ENCODE measurements at regions not wholly inside any gene's neighbourhood (a gene's known extent, or its start where the extent isn't known, plus 50 kb on each side); places are given as distances from the start of the nearest gene placed in this dataset.

- Histone ChIP-seq H3K9me2 (ENCODE audit: insufficient read depth) (0 out of 2 replicates have a peak, but pooled peaks cover 3% of the 10 kb centered on the region), H3K36me3 (ENCODE audit: low read depth) (no peaks in the 10 kb centered on the region), H4K20me1 (ENCODE audit: insufficient read depth) (no peaks in the 10 kb centered on the region), H3K9me3 (ENCODE audit: low read depth) (no peaks in the 10 kb centered on the region), H3F3A (ENCODE audit: insufficient read depth) (no peaks in the 10 kb centered on the region), H3K79me2 (ENCODE audit: insufficient read depth) (no peaks in the 10 kb centered on the region), H3K27ac (no peak overlapping the region), H2AFZ (peak overlapping the region; percentile 57), H3K9ac (no peak overlapping the region), H3K4me3 (peak overlapping the region; percentile 50), H3K27me3 (replicated peaks; ENCODE audit: insufficient read depth) (no peaks in the 10 kb centered on the region), H3K4me2 (ENCODE audit: unreplicated experiment) (peak overlapping the region; percentile 58), H3K4me1 (ENCODE audit: insufficient read depth) (peaks cover 12% of the 10 kb centered on the region)
- 11 to 16% methylated on average over 2 of the region's 2 CpGs for WGBS, 2 experiments (ENCODE audit: low coverage in 1 of 2, low lambda C conversion rate in 2 of 2, missing lambda C conversion rate in 2 of 2)
- TF ChIP-seq EZH2phosphoT487 (IDR thresholded peaks at IDR 0.05; ENCODE audit: insufficient read depth, low read depth) (no peak), EZH2 (IDR thresholded peaks at IDR 0.05; ENCODE audit: insufficient read depth, poor library complexity, severe bottlenecking) (no peak)
- in situ Hi-C loops (cut with MboI), result no loop called here
- peak; percentile 53 for DNase-seq
These were observed 262.9 kb upstream of the SNX7 start for GRCh38 chr1:98398649-98399048.

- H3K4me2 ChIP-seq (ENCODE audit: unreplicated experiment), result no peak overlapping the region
- H3K36me3 ChIP-seq (ENCODE audit: low read depth), result no peaks in the 10 kb centered on the region
- peaks cover 12% of the 10 kb centered on the region for H3K4me1 ChIP-seq (ENCODE audit: insufficient read depth)
- TF ChIP-seq EZH2phosphoT487 (IDR thresholded peaks at IDR 0.05; ENCODE audit: insufficient read depth, low read depth) (no peak), EZH2 (IDR thresholded peaks at IDR 0.05; ENCODE audit: insufficient read depth, poor library complexity, severe bottlenecking) (no peak)
- no peaks in the 10 kb centered on the region for H3K79me2 ChIP-seq (ENCODE audit: insufficient read depth)
- H3K9me3 ChIP-seq (ENCODE audit: low read depth), result no peaks in the 10 kb centered on the region
- H3F3A ChIP-seq (ENCODE audit: insufficient read depth), result no peaks in the 10 kb centered on the region
- H3K9me2 ChIP-seq (ENCODE audit: insufficient read depth), result 0 out of 2 replicates have a peak, but pooled peaks cover 3% of the 10 kb centered on the region
- no peak overlapping the region for H3K4me3 ChIP-seq
- no peaks in the 10 kb centered on the region for H4K20me1 ChIP-seq (ENCODE audit: insufficient read depth)
- H3K27me3 ChIP-seq (replicated peaks; ENCODE audit: insufficient read depth), result no peaks in the 10 kb centered on the region
- DNase-seq, result no peak
- in situ Hi-C loops (cut with MboI), result no loop called here
- no peak overlapping the region for H3K9ac ChIP-seq
- no peak overlapping the region for H2AFZ ChIP-seq
- no peak overlapping the region for H3K27ac ChIP-seq
These were observed 263.4 kb upstream of the SNX7 start for GRCh38 chr1:98398092-98398491.

GRCh38 chr1:98393719-98394118 lies 267.8 kb upstream of the SNX7 start:
- in situ Hi-C loops (cut with MboI), result no loop called here
- no peak overlapping the region for H3K4me3 ChIP-seq
- no peak overlapping the region for H3K4me2 ChIP-seq (ENCODE audit: unreplicated experiment)
- TF ChIP-seq EZH2phosphoT487 (IDR thresholded peaks at IDR 0.05; ENCODE audit: insufficient read depth, low read depth) (no peak), EZH2 (IDR thresholded peaks at IDR 0.05; ENCODE audit: insufficient read depth, poor library complexity, severe bottlenecking) (no peak)
- H3K9ac ChIP-seq, result no peak overlapping the region
- DNase-seq, result no peak
- H3K9me3 ChIP-seq (ENCODE audit: low read depth), result no peaks in the 10 kb centered on the region
- peaks cover 13% of the 10 kb centered on the region for H3K4me1 ChIP-seq (ENCODE audit: insufficient read depth)
- no peaks in the 10 kb centered on the region for H3K79me2 ChIP-seq (ENCODE audit: insufficient read depth)
- H2AFZ ChIP-seq, result no peak overlapping the region
- 98 to 100% methylated on average over 2 of the region's 2 CpGs for WGBS, 2 experiments (ENCODE audit: low coverage in 1 of 2, low lambda C conversion rate in 2 of 2, missing lambda C conversion rate in 2 of 2)
- no peaks in the 10 kb centered on the region for H3K9me2 ChIP-seq (ENCODE audit: insufficient read depth)
- H3K27ac ChIP-seq, result no peak overlapping the region
- H4K20me1 ChIP-seq (ENCODE audit: insufficient read depth), result no peaks in the 10 kb centered on the region
- no peaks in the 10 kb centered on the region for H3K27me3 ChIP-seq (replicated peaks; ENCODE audit: insufficient read depth)
- H3F3A ChIP-seq (ENCODE audit: insufficient read depth), result peaks cover 14% of the 10 kb centered on the region
- no peaks in the 10 kb centered on the region for H3K36me3 ChIP-seq (ENCODE audit: low read depth)

GRCh38 chr1:98391175-98391574 lies 270.3 kb upstream of the SNX7 start:
- H3K27ac ChIP-seq, result no peak overlapping the region

GRCh38 chr1:98389809-98390208 lies 271.7 kb upstream of the SNX7 start:
- no peaks in the 10 kb centered on the region for H3K36me3 ChIP-seq (ENCODE audit: low read depth)
- H3K9me2 ChIP-seq (ENCODE audit: insufficient read depth), result no peaks in the 10 kb centered on the region
- no peaks in the 10 kb centered on the region for H3K79me2 ChIP-seq (ENCODE audit: insufficient read depth)
- H4K20me1 ChIP-seq (ENCODE audit: insufficient read depth), result no peaks in the 10 kb centered on the region
- H3K9me3 ChIP-seq (ENCODE audit: low read depth), result no peaks in the 10 kb centered on the region
- H3K4me2 ChIP-seq (ENCODE audit: unreplicated experiment), result peak overlapping the region; percentile 71
- no peaks in the 10 kb centered on the region for H3K27me3 ChIP-seq (replicated peaks; ENCODE audit: insufficient read depth)
- H3K4me3 ChIP-seq, result no peak overlapping the region
- peak; percentile 87 for DNase-seq
- TF ChIP-seq EZH2phosphoT487 (IDR thresholded peaks at IDR 0.05; ENCODE audit: insufficient read depth, low read depth), result no peak
- TF ChIP-seq EZH2 (IDR thresholded peaks at IDR 0.05; ENCODE audit: insufficient read depth, poor library complexity, severe bottlenecking), result no peak
- peaks cover 28% of the 10 kb centered on the region for H3F3A ChIP-seq (ENCODE audit: insufficient read depth)
- peak overlapping the region; percentile 28; the same call in 1 of the 2 replicates for H3K9ac ChIP-seq
- in situ Hi-C loops (cut with MboI), result no loop called here
- H2AFZ ChIP-seq, result peak overlapping the region; percentile 82
- peaks cover 24% of the 10 kb centered on the region for H3K4me1 ChIP-seq (ENCODE audit: insufficient read depth)
- peak overlapping the region; percentile 76 for H3K27ac ChIP-seq

More at GRCh38 chr1:98391175-98391574, 270.3 kb upstream of the SNX7 start:
- Histone ChIP-seq H3F3A (ENCODE audit: insufficient read depth) (peaks cover 28% of the 10 kb centered on the region), H3K9me2 (ENCODE audit: insufficient read depth) (no peaks in the 10 kb centered on the region), H3K79me2 (ENCODE audit: insufficient read depth) (no peaks in the 10 kb centered on the region), H3K4me1 (ENCODE audit: insufficient read depth) (peaks cover 24% of the 10 kb centered on the region), H3K9ac (no peak overlapping the region), H4K20me1 (ENCODE audit: insufficient read depth) (no peaks in the 10 kb centered on the region), H3K27me3 (replicated peaks; ENCODE audit: insufficient read depth) (no peaks in the 10 kb centered on the region), H3K9me3 (ENCODE audit: low read depth) (no peaks in the 10 kb centered on the region), H3K4me3 (no peak overlapping the region), H3K4me2 (ENCODE audit: unreplicated experiment) (no peak overlapping the region), H2AFZ (no peak overlapping the region), H3K36me3 (ENCODE audit: low read depth) (no peaks in the 10 kb centered on the region)
- 100% methylated on average over 1 of the region's 1 CpG for WGBS, 2 experiments (ENCODE audit: low coverage in 1 of 2, low lambda C conversion rate in 2 of 2, missing lambda C conversion rate in 2 of 2)
- DNase-seq, result no peak
- in situ Hi-C loops (cut with MboI), result no loop called here
- TF ChIP-seq EZH2phosphoT487 (IDR thresholded peaks at IDR 0.05; ENCODE audit: insufficient read depth, low read depth), result no peak
- TF ChIP-seq EZH2 (IDR thresholded peaks at IDR 0.05; ENCODE audit: insufficient read depth, poor library complexity, severe bottlenecking), result no peak
